GM12891 (cell line): ENCODE measurements at regions not wholly inside any gene's neighbourhood (a gene's known extent, or its start where the extent isn't known, plus 50 kb on each side); places are given as distances from the start of the nearest gene placed in this dataset.
"Not testable (repeated sequence)": the region's sequence is repeated elsewhere in the genome, so short reads cannot be mapped to it uniquely, and the experiment has no call there.

Experiments used
- DNase-seq: peaks from one replicate; pipeline ENCODE4 v3.0.0; 2011; ENCODE audit warnings: low spot score; ENCODE audit not compliant: insufficient read length
- FAIRE-seq: peaks from 2 replicates; lab custom pipeline; 2011; peaks lifted over from hg19 to GRCh38; lab: Jason Lieb, UNC
- PAX5 ChIP-seq: IDR thresholded peaks from 2 replicates; pipeline ENCODE4 v1.6.1; 2011; ENCODE audit warnings: low read length, moderate library complexity, mild to moderate bottlenecking; ENCODE audit not compliant: insufficient read depth, severe bottlenecking
- POLR2A ChIP-seq: IDR thresholded peaks from 2 replicates; pipeline ENCODE4 v1.6.1; 2011; ENCODE audit warnings: low read depth, low read length, control low read depth
- POLR2AphosphoS5 ChIP-seq: IDR thresholded peaks from 2 replicates; pipeline ENCODE4 v1.6.1; 2011; ENCODE audit warnings: low read depth, low read length, control low read depth
- POU2F2 ChIP-seq: IDR thresholded peaks from 2 replicates; pipeline ENCODE4 v1.6.1; 2011; ENCODE audit warnings: low read depth, mild to moderate bottlenecking, control low read depth, low read length, moderate library complexity
- SPI1 ChIP-seq: IDR thresholded peaks from 2 replicates; pipeline ENCODE4 v1.6.1; 2011; ENCODE audit warnings: low read depth, low read length, control low read depth
- TAF1 ChIP-seq: IDR thresholded peaks from 2 replicates; pipeline ENCODE4 v1.6.1; 2011; ENCODE audit warnings: low read depth, low read length, control low read depth

- TF ChIP-seq TAF1 = no peak
- no peak for TF ChIP-seq SPI1
- no peak for TF ChIP-seq POLR2AphosphoS5
- TF ChIP-seq PAX5 = no peak
- TF ChIP-seq POLR2A = no peak
- FAIRE-seq (no peak), DNase-seq (no peak)
Observed at GRCh38 chr5:173411791-173412555, 83.8 kb upstream of the STC2 start.

DNA sequence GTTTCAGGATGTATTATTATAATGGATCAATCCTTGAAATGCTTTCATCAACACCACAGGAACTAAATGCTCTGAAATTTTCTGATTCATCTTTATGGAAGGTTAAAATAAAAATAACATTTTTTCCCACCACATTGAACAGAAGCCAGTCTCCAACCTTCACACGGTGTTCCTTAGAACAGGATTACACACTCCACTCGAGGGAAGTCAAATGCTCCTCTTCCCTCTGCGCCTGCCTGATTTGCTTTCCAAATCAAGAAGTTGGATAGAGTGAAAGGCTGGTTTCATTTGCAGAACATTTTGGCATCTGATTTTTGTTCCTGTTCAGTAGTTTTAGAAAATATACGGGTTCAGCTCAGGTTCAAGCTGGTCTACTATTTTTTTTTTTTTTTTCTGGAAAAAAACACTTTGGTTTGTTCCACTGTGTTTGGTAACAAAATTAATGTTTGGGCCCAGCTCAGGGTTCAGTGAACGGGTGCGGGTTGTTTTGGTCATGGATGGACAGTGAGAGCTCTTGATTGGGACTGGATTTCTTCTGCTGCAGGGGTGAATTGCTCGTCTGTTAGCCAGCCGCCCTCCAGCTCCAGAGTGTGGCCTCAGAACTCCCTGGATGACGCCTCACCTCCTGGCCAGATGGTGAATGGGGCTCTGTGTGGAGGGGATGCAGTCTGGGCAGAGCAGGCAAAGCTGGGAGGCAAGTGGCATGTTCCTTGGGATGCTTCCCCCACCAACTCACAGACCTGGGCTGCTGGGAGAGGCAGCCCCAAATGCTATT, 82.4 kb upstream of the STC2 start:
- DNase-seq = no peak
- no peak for FAIRE-seq
- TF ChIP-seq SPI1 = no peak
- TF ChIP-seq POLR2AphosphoS5 = no peak
- no peak for TF ChIP-seq PAX5
- no peak for TF ChIP-seq POU2F2
- no peak for TF ChIP-seq POLR2A
- TF ChIP-seq TAF1 = no peak

GRCh38 chr5:173408946-173409345, 80.7 kb upstream of the STC2 start:
- FAIRE-seq (no peak), DNase-seq (no peak)
- TF ChIP-seq POU2F2 (no peak), POLR2AphosphoS5 (no peak), SPI1 (no peak), PAX5 (no peak)

- DNase-seq (no peak), FAIRE-seq (no peak)
- TF ChIP-seq POU2F2 (no peak), SPI1 (no peak), POLR2A (no peak), PAX5 (no peak), POLR2AphosphoS5 (no peak)
Observed at GRCh38 chr5:173399851-173400250, 71.6 kb upstream of the STC2 start.

DNA sequence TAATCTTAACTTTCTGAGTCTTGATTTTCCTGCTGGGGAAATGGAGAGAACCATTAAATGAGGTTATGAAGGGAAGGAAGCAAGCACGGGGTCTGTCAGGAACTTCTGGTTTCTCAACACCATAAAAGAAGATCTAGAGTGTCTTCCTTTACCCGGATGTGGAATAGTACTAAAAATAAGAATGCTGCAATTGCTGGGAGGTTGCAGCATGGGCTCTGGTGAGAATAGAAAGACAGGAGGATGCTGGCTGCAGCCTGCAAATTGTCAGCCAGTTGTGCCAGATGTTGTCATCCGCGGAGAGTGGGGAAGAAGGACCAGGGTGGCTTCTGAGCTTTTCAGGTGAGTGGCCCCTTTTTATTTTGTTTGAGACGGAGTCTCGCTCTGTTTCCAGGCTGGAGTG, 69.3 kb upstream of the STC2 start:
- TF ChIP-seq POLR2A = no peak
- no peak for TF ChIP-seq TAF1
- no peak for TF ChIP-seq SPI1
- TF ChIP-seq POU2F2 = no peak
- no peak for TF ChIP-seq POLR2AphosphoS5
- no peak for TF ChIP-seq PAX5
- no peak for DNase-seq
- no peak for FAIRE-seq

GRCh38 chr5:173396311-173396993, 68.2 kb upstream of the STC2 start:
- FAIRE-seq = no peak
- TF ChIP-seq POU2F2 (no peak), PAX5 (no peak), SPI1 (no peak), POLR2A (no peak), TAF1 (no peak), POLR2AphosphoS5 (no peak)
- DNase-seq = no peak

DNA sequence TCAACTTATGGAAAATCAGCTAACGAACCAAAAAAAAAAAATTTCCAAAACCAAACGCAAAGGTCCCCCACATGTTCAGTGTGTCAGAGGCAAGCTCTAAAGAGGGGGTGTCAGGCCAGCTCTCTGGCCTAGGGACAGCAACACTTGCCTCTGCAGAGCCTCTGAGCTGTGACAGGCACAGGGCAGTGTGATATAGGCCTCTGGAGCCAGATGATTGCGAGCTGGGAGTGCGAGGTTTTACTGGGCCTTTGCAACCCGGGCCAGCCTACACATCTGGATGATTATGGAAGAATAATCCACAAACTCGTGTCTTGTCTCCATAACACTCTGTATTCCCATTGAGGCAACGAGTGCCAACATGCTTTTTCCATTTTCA, 67.7 kb upstream of the STC2 start:
- no peak for DNase-seq
- no peak for TF ChIP-seq TAF1
- TF ChIP-seq PAX5 = no peak
- no peak for TF ChIP-seq POLR2A
- TF ChIP-seq POLR2AphosphoS5 = no peak
- no peak for FAIRE-seq

DNA sequence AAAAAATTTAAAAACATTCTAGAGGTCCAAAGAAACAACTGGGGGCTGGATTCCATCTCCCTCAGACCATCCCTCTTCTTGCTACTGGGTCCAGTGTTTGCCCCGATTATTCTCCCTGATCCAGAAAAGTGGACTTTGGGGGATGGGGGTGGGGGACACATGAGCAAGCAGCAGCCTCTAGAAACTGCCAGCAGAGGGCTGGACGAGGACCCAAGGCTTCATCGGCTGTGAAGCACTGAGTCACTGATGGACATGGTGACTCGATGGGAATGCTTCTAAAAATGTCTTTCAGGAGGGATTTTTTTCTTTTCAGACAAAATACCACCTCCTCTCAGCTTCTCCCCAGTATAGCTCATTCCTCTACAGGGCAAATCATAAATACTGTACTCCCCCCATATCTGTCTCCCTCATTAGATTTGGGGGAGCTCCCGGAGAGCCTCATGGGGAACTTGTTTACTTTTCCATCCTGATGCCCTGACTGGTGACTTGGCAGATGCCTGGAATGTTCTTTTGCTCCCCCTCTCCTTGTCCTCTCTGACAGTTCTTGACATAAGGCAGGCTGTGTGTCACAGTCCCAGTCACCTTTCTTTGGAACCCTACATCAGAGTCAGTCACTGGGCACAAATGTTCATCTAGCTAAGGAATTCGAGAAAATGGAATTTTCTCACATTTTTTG, 67.2 kb upstream of the STC2 start:
- DNase-seq (no peak), FAIRE-seq (no peak)
- no peak for TF ChIP-seq POLR2A
- TF ChIP-seq POLR2AphosphoS5 = no peak
- TF ChIP-seq PAX5 = no peak
- TF ChIP-seq TAF1 = no peak
- TF ChIP-seq SPI1 = no peak
- no peak for TF ChIP-seq POU2F2

- DNase-seq = no peak
- no peak for FAIRE-seq
- TF ChIP-seq TAF1 = no peak
- no peak for TF ChIP-seq POU2F2
- no peak for TF ChIP-seq SPI1
- no peak for TF ChIP-seq POLR2A
- TF ChIP-seq POLR2AphosphoS5 = no peak
Observed at GRCh38 chr5:173394701-173395100, 66.5 kb upstream of the STC2 start.

GRCh38 chr5:173392172-173392571, 64.0 kb upstream of the STC2 start:
- TF ChIP-seq SPI1 (no peak), POLR2A (no peak), POU2F2 (no peak), POLR2AphosphoS5 (no peak), TAF1 (no peak), PAX5 (no peak)
- no peak for DNase-seq
- FAIRE-seq = no peak

DNA sequence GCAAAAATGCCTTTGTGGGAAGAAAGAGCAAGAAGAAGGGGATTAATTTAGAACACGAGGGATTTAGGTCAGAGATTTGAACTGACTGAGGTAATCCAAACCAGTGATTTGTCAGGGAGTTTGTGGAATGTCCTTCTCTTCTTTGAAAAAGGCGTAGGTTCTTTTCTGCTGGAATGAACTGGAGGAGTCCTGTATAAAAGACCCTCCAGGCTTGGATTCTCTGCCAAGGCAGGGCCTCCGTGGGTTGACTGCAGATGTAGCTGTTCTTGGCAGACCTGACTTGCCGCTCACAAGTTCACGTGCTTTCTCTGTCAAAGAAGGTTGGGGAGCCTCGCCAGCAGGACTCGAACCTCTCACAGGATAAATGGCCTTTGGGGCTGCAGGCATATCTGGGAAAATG, 62.8 kb upstream of the STC2 start:
- TF ChIP-seq SPI1 (no peak), PAX5 (no peak), POU2F2 (no peak), POLR2A (no peak), POLR2AphosphoS5 (no peak), TAF1 (no peak)
- FAIRE-seq (no peak), DNase-seq (no peak)

DNA sequence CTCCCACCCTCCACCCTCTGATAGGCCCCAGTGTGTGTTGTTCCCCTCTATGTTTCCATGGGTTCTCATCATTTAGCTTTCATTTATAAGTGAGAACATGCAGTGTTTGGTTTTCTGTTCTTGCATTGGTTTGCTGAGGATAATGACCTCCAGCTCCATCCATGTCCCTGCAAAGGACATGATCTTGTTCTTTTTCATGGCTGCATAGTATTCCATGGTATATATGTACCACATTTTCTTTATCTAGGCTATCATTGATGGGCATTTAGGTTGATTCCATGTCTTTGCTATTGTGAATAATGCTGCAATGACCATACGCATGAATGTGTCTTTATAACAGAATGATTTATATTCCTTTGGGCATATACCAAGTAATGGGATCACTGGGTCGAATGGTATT, 59.1 kb upstream of the STC2 start:
- FAIRE-seq, DNase-seq: not testable (repeated sequence)
